Fibroblast of mammary gland (primary cell): ENCODE measurements at regions not wholly inside any gene's neighbourhood (a gene's known extent, or its start where the extent isn't known, plus 50 kb on each side); places are given as distances from the start of the nearest gene placed in this dataset.

Source experiments
- DNase-seq: peaks from one replicate; pipeline ENCODE4 v3.0.0-alpha.2; 2010; ENCODE audit warnings: low read depth
- H3K4me3 ChIP-seq: 2 replicates; pipeline ENCODE4 v1.5.1; 2011; ENCODE audit warnings: low read depth, mild to moderate bottlenecking, low read length, moderate library complexity; ENCODE audit not compliant: control insufficient read depth
- CTCF ChIP-seq: conservative IDR thresholded peaks from 2 replicates; pipeline ENCODE4 v1.5.1; 2011; ENCODE audit warnings: low read depth, low read length, inconsistent platforms; ENCODE audit not compliant: control insufficient read depth, insufficient read depth

DNA sequence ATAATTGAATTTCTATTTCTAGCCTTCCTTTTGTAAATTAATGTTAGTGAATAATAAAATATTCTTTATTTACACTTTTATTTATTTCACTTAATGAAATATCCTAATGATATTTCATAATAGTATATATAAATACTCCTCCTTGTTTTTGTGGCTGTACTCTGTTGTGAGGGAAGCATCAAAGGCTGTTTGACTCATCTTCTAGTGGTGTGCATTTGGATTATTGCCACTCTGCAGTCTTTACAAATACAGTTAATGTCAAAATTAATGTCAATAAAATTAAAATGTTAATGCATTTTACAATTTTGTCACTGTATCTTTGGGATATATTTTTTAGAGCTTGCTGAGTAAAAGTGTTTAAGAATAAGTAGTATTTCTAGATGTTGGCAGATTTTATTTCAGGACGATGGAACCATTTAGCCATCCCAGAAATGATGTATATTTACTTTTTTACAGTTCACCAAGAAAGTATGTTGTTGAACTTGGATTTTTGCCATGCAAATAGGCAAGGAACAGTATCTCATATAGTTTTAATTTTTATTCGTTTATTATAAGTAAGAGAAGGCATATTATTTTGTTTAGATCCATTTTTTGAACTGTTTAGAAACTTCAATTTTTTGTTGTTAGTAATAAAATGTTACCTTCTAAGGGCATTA lies 281.2 kb upstream of the SLITRK6 start:
- peak; percentile 3 for DNase-seq
- TF ChIP-seq CTCF = no peak
- H3K4me3 ChIP-seq = no peak overlapping the region

DNA sequence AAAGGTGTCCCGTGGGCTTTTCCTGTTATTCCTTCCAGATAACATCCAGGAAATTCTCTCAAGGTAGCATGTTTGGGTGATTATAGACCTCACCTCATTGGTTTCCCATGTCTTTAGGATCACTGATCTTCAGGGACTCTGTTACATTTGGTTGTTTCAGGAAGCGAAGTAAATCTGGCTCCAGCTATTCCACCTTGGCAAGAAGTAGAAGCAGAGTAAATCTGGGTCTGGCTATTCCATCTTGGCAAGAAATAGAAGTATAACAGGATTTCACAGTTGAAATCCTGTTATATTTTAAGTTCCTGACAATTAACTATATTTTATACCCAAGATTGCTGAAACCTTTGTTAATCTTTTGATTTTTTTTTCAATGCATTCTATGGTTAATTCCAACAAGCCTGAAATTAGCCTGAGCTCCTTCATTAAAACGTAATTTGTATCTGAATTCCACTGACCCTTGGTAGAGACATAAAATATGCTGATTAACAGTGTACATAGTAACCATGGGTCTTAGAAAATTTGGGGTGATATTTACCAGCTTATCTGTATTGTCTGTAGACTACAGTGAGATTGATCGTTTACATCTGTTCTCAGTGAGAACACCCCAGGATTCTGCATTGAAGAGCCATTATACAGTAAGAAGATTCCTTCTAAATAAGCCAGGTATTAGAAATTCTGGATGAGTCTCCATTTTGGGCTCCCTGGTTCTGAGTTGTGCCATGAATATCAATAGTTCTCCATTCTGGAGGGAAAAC lies 267.6 kb upstream of the SLITRK6 start:
- TF ChIP-seq CTCF = no peak
- DNase-seq = no peak
- H3K4me3 ChIP-seq = no peak overlapping the region

DNA sequence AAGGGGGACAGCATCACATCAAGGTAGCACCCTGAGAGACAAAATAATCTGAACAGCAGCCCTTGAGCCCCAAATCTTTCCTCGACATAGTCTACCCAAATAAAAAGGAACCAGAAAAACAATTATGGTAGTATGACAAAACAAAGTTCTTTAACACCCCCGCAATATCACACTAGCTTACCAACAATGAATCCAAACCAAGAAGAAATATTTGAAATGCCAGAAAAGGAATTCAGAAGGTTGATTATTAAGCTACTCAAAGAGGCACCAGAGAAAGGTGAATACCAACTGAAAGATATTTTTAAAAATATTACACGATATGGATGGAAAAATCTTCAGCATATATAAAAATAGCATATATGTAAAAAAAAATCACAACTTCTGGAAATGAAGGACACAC lies 252.9 kb upstream of the SLITRK6 start:
- DNase-seq = no peak
- TF ChIP-seq CTCF = no peak
- H3K4me3 ChIP-seq = no peak overlapping the region

DNA sequence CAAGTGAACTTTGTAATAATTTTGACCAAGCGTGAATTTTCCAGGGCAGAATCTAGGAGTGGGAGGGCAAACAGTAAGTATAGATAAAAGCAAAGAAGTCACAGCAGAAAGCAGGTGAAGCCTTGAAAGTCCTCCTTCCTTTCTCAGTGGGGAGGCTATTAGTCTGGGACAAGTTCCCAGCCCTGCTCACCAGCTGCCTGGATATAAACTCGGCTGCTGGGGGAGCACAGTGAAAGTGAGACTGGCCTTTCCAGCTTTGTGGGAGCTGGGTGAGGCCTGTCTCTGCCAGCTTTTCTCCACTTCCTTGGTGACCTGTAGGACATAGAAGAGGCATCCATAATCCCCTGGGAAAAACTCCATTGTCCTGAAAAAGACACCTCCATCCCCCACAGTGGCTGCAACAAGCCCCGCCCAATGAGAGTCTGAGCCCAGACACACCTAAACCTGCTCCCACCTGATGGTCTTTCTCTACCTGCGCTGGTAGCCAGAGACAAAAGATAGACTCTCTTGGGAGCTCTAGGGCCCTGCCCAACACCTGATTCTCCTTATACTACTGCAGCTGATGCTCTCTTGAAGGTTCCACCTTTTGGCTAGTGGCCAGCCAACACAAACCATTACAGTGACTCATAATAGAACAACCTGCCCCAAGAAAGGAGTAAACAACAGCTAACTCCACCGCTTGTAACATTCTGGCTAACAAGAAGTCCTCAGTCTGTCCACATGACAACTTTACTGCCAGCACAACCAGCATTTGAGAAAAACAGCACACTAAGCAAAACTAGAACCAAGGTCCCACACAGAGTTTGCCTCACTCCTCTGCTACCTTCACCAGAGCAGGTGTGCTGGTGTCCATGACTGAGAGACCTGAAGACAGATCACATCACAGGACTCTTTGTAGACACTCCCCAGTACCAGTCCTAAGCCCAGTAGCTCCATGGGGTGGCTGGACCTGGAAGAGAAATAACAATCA lies 252.2 kb upstream of the SLITRK6 start:
- H3K4me3 ChIP-seq = no peak overlapping the region
- TF ChIP-seq CTCF = no peak
- no peak for DNase-seq

GRCh38 chr13:86038490-86038889 lies 239.3 kb upstream of the SLITRK6 start:
- no peak for DNase-seq
- no peak for TF ChIP-seq CTCF
- no peak overlapping the region for H3K4me3 ChIP-seq

DNA sequence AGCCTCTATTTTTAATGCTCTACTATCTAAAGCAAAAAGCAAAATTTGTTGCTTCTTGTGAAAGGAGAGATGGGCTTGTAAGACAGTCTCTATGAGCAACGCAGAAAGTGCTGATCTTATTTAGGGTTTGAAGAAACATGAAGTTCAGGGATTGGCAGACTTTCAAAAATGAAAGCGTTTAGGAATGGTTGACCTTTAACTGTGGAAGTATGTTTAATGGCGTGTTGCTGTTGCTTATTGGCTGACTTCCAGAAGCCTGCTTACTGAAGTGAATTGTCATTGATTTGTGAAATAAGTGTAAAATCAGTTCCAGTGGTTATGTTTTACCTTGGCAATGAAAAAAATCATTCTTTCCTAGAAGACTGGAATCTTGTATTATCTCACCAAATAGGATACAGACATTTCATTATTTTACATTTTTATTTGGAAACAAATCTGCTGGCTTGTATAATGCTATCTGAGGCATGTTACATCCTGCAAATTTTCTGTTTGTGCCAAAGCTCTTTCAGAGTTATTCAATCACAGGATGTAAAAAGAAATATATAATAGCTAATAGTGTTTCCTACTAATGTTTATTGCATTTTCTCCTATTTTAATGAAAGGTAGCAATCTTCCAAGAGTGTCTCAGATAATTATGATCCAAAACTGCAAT lies 221.3 kb upstream of the SLITRK6 start:
- TF ChIP-seq CTCF = no peak
- H3K4me3 ChIP-seq = no peak overlapping the region
- peak; percentile 61 for DNase-seq
